Subcutaneous abdominal adipose tissue (tissue), 5 donors: ENCODE measurements at regions not wholly inside any gene's neighbourhood (a gene's known extent, or its start where the extent isn't known, plus 50 kb on each side); places are given as distances from the start of the nearest gene placed in this dataset.
"Not testable (repeated sequence)": the region's sequence is repeated elsewhere in the genome, so short reads cannot be mapped to it uniquely, and the experiment has no call there.

Source experiments
- H3K27ac ChIP-seq: one replicate; pipeline ENCODE4 v1.7.0; 2013; ENCODE audit warnings: low read depth, mild to moderate bottlenecking, inconsistent platforms, low read length, moderate library complexity
- H3K27me3 ChIP-seq, 5 donors: one replicate each; pipeline ENCODE4 v1.7.0; 2013; ENCODE audit warnings: low read length in 5 of 5, inconsistent platforms in 1 of 5; ENCODE audit not compliant: control insufficient read depth in 5 of 5, insufficient read depth in 4 of 5
- H3K36me3 ChIP-seq, 5 donors: one replicate each; pipeline ENCODE4 v1.7.0; 2013; ENCODE audit warnings: low read length in 5 of 5; ENCODE audit not compliant: control insufficient read depth in 5 of 5, insufficient read depth in 5 of 5
- H3K4me1 ChIP-seq, 5 donors: one replicate each; pipeline ENCODE4 v1.7.0; 2013; ENCODE audit warnings: low read length in 5 of 5, mild to moderate bottlenecking in 3 of 5, moderate library complexity in 1 of 5; ENCODE audit not compliant: control insufficient read depth in 5 of 5, insufficient read depth in 5 of 5
- H3K4me3 ChIP-seq, 5 donors: one replicate each; pipeline ENCODE4 v1.7.0; 2013; ENCODE audit warnings: low read length in 5 of 5, low read depth in 1 of 5
- H3K9ac ChIP-seq, 5 donors: one replicate each; pipeline ENCODE4 v1.7.0; 2013; ENCODE audit warnings: low read length in 5 of 5, mild to moderate bottlenecking in 4 of 5, moderate library complexity in 3 of 5
- H3K9me3 ChIP-seq, 5 donors: one replicate each; pipeline ENCODE4 v1.7.0; 2013; ENCODE audit warnings: low read length in 5 of 5; ENCODE audit not compliant: control insufficient read depth in 5 of 5
- donor health status: healthy.
- donor health status: healthy.
- donor health status: healthy.
- donor health status: healthy.
- donor health status: healthy.

DNA sequence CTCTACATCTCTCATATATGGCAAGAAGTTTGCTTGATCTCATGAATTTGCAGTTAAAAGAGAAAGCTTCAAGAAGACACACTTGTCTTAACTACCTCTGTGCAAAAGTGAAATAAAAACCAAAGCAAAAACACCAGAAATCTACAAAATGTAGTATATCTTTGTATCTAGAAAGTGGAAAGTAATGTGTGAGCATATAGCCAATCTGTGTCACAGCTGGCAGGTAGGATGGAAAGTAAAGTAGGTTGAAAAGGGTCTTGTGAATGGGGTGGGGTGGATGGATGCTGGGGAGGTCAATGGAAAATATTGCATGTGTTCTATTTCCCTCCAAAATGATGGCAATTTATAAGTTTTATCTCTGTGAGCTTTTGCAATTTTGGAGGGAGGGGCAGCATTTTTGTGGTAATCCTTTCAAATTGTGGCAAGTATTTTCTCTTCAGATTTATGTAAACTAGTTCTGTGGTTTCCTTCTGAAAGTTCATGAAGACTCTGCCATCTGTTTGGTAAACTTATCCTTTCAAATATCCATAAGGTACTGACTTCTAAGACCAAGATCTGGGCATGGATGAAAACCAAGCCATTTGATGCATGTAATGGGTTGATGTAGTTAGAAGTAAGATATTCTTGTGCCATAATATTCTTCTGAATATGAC lies 215.9 kb upstream of the GIMD1 start:
- Histone ChIP-seq H3K27me3 (no peaks in the 10 kb centered on the region), H3K9ac (no peak overlapping the region), H3K9me3 (no peaks in the 10 kb centered on the region)

DNA sequence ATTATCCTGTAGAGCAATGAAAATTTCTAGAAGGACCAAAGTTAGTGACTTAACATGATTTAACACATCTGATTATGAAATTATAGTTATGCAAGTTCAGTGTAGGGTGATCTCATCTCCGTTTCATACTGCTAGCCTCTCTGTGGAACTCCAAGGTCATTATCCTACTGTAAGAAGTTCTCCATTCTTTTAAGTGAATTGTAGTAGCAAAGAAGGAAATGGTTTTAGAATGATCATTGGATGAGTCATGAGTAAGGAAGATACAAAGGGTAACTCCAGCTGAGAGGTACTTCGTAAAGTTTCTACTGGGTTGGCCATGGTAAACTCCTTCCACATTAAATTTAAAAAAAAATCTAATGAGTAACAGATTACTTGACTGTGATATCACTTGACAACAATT lies 215.0 kb upstream of the GIMD1 start:
- H3K27me3 ChIP-seq, result no peaks in the 10 kb centered on the region
- H3K9ac ChIP-seq, result no peak overlapping the region
- H3K36me3 ChIP-seq, result no peaks in the 10 kb centered on the region
- no peak overlapping the region for H3K4me3 ChIP-seq
- no peaks in the 10 kb centered on the region for H3K9me3 ChIP-seq
- peaks cover 0 to 40% (median 17%) of the 10 kb centered on the region in 5 donors for H3K4me1 ChIP-seq
- peak overlapping the region; percentile 48 for H3K27ac ChIP-seq

More for the DNA sequence above, 215.9 kb upstream of the GIMD1 start:
- H3K4me1 ChIP-seq, result peaks cover 0 to 40% (median 17%) of the 10 kb centered on the region in 5 donors
- no peaks in the 10 kb centered on the region for H3K36me3 ChIP-seq
- H3K4me3 ChIP-seq, result no peak overlapping the region
- peak overlapping the region; percentile 55 for H3K27ac ChIP-seq

- no peak overlapping the region for H3K27ac ChIP-seq
- peaks cover 0 to 40% (median 17%) of the 10 kb centered on the region in 5 donors for H3K4me1 ChIP-seq
- no peak overlapping the region for H3K9ac ChIP-seq
- no peaks in the 10 kb centered on the region for H3K27me3 ChIP-seq
- H3K9me3 ChIP-seq, result no peaks in the 10 kb centered on the region
- no peaks in the 10 kb centered on the region for H3K36me3 ChIP-seq
- H3K4me3 ChIP-seq, result no peak overlapping the region
These were observed 214.5 kb upstream of the GIMD1 start for GRCh38 chr4:106583108-106583507.

GRCh38 chr4:106582103-106582502 lies 213.5 kb upstream of the GIMD1 start:
- Histone ChIP-seq H3K27me3 (no peaks in the 10 kb centered on the region), H3K4me3 (no peak overlapping the region), H3K36me3 (no peaks in the 10 kb centered on the region), H3K9me3 (no peaks in the 10 kb centered on the region), H3K27ac (no peak overlapping the region), H3K9ac (no peak overlapping the region), H3K4me1 (peaks cover 0 to 40% (median 12%) of the 10 kb centered on the region in 5 donors)

DNA sequence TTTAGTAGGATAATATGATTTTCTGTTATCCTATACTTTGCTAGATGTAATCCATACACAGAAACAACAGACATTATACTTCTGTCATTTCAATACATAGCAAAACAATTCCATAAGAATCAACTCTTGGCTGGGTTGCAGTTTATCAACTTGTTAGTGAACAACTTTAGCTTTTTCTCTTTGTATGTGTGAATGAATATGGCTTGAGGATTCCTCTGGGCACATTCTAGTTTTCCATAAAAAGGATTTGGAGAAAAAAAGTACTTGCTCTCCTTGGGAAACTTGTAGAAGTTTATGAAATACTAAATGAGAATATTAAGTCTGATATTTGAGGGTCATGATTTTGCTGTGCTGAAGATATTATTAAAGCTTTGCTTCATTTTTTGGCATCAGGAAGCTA lies 210.7 kb upstream of the GIMD1 start:
- Histone ChIP-seq H3K27me3 (no peaks in the 10 kb centered on the region), H3K9ac (no peak overlapping the region), H3K9me3 (no peaks in the 10 kb centered on the region), H3K36me3 (no peaks in the 10 kb centered on the region), H3K4me1 (peaks cover 0 to 28% (median 8%) of the 10 kb centered on the region in 5 donors), H3K4me3 (no peak overlapping the region), H3K27ac (no peak overlapping the region)

- no peaks in the 10 kb centered on the region for H3K27me3 ChIP-seq
- no peak overlapping the region for H3K9ac ChIP-seq
- peaks cover 0 to 5% (median 0%) of the 10 kb centered on the region in 5 donors for H3K4me1 ChIP-seq
- H3K36me3 ChIP-seq, result no peaks in the 10 kb centered on the region
- no peak overlapping the region for H3K27ac ChIP-seq
- no peaks in the 10 kb centered on the region for H3K9me3 ChIP-seq
- H3K4me3 ChIP-seq, result no peak overlapping the region
These were observed 200.8 kb upstream of the GIMD1 start for GRCh38 chr4:106569146-106570031.

DNA sequence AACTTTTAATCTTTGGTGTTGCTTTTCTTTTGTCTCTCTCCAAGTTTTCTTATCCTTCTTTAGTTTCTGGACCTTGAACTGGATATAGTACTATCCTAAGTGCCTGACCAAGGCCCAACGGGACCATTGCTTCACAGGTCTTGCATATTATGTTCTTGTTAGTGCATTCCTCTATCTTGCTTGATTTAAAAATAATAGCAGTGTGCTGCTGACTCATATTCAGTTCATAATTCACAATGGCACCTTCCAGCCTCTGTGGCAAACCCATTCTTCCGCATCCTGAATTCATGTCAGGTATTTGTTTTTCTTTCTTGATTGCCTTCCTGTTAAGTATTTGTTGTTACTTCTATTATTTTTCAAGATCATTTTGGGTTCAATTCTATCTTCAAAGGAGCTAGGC lies 197.1 kb upstream of the GIMD1 start:
- H3K36me3 ChIP-seq, result no peaks in the 10 kb centered on the region
- H3K27me3 ChIP-seq, result no peaks in the 10 kb centered on the region
- H3K4me3 ChIP-seq, result no peak overlapping the region
- H3K9ac ChIP-seq, result no peak overlapping the region
- no peaks in the 10 kb centered on the region for H3K9me3 ChIP-seq
- peak overlapping the region; percentile 26 for H3K27ac ChIP-seq
- H3K4me1 ChIP-seq, result peaks cover 0 to 5% (median 0%) of the 10 kb centered on the region in 5 donors

DNA sequence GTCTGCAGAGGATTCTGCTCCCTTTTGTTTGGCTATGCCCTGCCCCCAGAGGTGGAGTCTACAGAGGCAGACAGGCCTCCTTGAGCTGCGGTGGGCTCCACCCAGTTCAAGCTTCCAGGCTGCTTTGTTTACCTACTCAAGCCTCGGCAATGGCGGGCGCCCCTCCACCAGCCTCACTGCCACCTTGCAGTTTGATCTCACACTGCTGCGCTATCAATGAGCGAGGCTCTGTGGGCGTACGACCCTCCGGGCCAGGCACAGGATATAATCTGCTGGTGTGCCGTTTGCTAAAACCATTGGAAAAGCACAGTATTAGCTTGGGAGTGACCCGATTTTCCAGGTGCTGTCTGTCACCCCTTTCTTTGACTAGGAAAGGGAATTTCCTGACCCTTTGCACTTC lies 195.1 kb upstream of the GIMD1 start:
- not testable (repeated sequence) for H3K4me1 ChIP-seq, H3K9ac ChIP-seq, H3K4me3 ChIP-seq, H3K27me3 ChIP-seq, H3K27ac ChIP-seq, H3K9me3 ChIP-seq, H3K36me3 ChIP-seq

DNA sequence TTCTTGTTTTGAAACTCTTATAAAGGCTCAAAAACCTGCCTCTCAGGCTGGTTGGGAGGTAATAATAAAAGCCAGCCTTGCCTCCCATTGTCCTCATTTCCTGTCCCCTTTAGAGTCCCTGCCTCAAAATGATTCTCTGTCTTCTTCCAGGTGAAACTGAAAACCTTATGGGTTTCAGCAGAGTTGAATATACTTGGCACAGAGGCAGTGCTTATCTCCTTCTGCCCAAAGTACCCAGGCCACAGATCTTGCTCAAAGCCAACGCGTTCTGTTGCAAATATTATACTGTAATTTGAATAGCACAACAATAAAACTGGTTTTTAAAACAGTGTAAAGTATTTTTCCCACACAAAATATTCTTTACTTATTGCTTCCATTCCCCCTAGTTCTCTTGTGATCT lies 183.1 kb upstream of the GIMD1 start:
- Histone ChIP-seq H3K36me3 (no peaks in the 10 kb centered on the region), H3K4me1 (no peaks in the 10 kb centered on the region), H3K9me3 (peaks cover 0 to 3% (median 0%) of the 10 kb centered on the region in 5 donors), H3K4me3 (no peak overlapping the region), H3K9ac (no peak overlapping the region), H3K27ac (no peak overlapping the region), H3K27me3 (no peaks in the 10 kb centered on the region)

DNA sequence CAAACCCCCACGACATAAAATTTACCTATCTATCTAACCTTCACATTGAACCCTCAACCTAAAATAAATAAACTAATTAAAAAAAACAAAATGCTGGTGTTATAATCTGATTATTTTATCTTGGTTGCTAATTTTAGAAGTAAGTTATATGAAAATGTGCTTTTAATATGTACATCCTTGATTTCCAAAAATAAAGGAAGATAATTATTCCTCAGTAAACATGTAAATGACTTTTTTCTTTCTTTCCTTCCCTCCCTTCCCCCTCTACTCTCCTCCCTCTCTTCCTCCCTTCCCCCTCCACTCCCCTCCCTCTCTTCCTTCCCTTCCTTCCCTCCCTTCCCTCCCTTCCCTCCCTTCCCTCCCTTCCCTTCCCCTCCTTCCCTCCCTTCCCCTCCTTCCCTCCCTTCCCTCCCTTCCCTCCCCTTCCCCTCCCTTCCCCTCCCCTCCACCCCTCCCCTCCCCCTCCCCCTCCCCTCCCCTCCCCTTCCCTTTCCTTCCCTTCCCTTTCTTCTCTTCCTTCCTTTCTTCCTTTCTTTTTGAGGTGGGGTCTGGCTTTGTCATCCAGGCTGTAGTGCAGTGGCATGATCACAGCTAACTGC lies 180.0 kb upstream of the GIMD1 start:
- Histone ChIP-seq H3K4me1 (no peaks in the 10 kb centered on the region), H3K4me3 (no peak overlapping the region), H3K9ac (no peak overlapping the region), H3K27me3 (no peaks in the 10 kb centered on the region), H3K9me3 (peaks cover 0 to 3% (median 0%) of the 10 kb centered on the region in 5 donors), H3K36me3 (no peaks in the 10 kb centered on the region), H3K27ac (no peak overlapping the region)
